HEK293T (cell line): ENCODE measurements at regions not wholly inside any gene's neighbourhood (a gene's known extent, or its start where the extent isn't known, plus 50 kb on each side); places are given as distances from the start of the nearest gene placed in this dataset.

Source experiments
- ARNT ChIP-seq: fragments of 450-650 bp; IDR thresholded peaks from 2 replicates; pipeline ENCODE4 v1.6.1; 2017; ENCODE audit warnings: mild to moderate bottlenecking
- BHLHE40 ChIP-seq: fragments of 450-650 bp; IDR thresholded peaks from 2 replicates; pipeline ENCODE4 v1.6.1; 2016; ENCODE audit warnings: mild to moderate bottlenecking, moderate library complexity, borderline replicate concordance
- FOXA1 ChIP-seq: fragments of 450-650 bp; IDR thresholded peaks from 2 replicates; pipeline ENCODE4 v1.6.1; 2016; ENCODE audit warnings: mild to moderate bottlenecking
- FOXM1 ChIP-seq: fragments of 450-650 bp; IDR thresholded peaks from 2 replicates; pipeline ENCODE4 v1.6.1; 2017; ENCODE audit warnings: mild to moderate bottlenecking, borderline replicate concordance
- SP1 ChIP-seq: fragments of 450-650 bp; IDR thresholded peaks from 2 replicates; pipeline ENCODE4 v1.6.1; 2017
- TARDBP ChIP-seq: fragments of 450-650 bp; IDR thresholded peaks from 2 replicates; pipeline ENCODE4 v1.6.1; 2016
- ZNF384 ChIP-seq: fragments of 450-650 bp; IDR thresholded peaks from 2 replicates; pipeline ENCODE4 v1.6.1; 2016

DNA sequence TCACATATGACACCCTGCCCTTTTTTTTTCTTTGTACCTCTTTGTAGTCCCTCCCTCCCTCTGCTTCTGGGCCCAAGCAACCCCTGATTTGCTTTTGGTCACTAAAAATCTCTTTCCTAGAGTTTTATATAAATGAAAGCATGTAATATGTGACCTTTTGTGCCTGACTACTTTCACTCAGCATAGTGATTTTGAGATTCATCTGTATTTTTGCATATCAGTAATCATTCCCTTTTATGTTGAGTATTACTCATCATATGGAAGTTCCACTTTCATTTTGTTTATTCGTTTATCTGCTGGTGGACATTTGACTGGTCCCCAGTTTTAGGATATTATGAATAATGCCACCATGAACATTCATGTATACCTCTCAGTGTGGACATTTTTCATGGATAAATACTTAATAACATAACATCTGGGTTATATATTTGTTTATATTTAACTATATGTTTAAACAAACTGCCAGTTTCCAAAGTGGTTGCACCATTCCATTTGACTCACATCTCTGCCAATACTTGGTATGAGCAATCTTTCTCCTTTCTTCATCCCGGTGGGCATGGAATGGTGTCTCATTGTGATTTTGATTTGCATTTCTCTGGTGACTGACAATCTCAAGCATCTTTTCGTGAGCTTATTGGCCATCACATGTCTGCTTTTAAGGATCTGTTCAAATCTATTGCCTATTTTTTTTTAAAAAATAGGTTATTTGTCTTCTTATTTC is 115.7 kb upstream of the S1PR3 start:
- no peak for TF ChIP-seq ZNF384
- TF ChIP-seq TARDBP, result no peak
- no peak for TF ChIP-seq FOXM1
- TF ChIP-seq BHLHE40, result no peak
- no peak for TF ChIP-seq ARNT
- TF ChIP-seq FOXA1, result no peak
- TF ChIP-seq SP1, result no peak
